ENCODE measurements at regions not wholly inside any gene's neighbourhood (a gene's known extent, or its start where the extent isn't known, plus 50 kb on each side); places are given as distances from the start of the nearest gene placed in this dataset.

DNA sequence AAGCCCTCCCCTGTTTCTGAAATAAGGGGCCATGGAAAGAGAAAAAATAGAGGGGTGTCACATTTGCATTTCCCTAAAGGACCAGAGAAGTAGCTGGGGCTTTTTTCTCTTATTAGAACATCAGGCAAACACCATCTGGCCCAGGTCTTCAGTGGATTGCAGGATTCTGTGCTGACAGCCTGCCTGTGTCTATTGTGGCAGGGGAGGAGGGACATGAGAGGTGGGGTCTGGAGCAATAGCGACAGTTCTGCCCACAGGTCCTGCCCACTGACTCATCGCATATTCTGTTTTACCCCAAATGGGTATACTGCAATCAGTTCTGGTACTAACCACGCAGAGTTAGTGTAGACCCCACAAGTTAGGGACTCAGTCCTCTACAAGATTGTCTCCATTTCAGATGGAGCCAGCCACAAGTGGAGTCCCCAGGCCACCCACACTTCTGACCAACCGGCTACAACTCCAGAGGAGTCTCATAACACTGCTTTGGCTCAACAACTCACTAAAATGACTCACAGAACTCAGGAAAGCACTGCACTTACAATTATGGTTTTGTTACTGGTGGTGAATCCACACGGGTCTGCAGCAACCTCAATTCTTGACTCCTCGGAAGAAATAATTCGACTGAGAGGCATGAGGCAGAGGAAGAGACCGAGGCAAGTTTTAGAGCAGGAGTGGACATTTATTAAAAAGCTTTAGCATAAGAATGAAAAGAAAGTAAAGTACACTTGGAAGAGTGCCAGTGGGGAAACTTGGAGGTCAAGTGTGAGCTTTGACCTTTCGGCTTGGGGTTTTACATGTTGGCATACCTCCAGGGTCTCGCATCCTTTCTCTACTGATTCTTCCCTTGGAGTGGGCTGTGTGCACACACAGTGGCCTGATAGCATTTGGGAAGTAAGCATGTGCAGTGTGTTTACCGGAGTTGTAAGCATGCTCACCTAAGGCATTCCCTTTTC, 146.4 kb upstream of the SPATS2L start:
- no peaks in the 10 kb centered on the region for H3K27me3 ChIP-seq

DNA sequence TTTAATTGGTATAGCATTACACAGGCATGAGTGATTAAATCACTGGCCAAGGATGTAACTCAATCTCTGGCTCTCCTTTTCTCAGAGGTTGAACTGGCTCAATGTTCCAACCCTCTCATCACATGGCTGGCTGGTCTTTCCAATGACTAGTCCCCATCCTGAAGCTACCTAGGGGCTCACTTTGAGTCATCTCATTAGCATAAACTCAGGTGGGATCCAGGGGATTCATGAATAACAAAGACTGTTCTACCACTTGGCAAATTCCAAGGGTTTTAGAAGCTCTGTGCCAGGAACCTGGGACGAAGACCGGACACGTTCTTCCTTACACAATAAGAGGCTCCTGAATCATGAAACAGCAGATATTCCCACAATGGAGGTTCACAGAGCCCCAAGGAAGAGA, 145.0 kb upstream of the SPATS2L start:
- H3K36me3 ChIP-seq = no peaks in the 10 kb centered on the region
- TF ChIP-seq POLR2AphosphoS5 (IDR thresholded peaks at IDR 0.05; ENCODE audit: insufficient read depth in 1 of 2, low read depth in 1 of 2) = no peak
- TF ChIP-seq, protein P1, sequence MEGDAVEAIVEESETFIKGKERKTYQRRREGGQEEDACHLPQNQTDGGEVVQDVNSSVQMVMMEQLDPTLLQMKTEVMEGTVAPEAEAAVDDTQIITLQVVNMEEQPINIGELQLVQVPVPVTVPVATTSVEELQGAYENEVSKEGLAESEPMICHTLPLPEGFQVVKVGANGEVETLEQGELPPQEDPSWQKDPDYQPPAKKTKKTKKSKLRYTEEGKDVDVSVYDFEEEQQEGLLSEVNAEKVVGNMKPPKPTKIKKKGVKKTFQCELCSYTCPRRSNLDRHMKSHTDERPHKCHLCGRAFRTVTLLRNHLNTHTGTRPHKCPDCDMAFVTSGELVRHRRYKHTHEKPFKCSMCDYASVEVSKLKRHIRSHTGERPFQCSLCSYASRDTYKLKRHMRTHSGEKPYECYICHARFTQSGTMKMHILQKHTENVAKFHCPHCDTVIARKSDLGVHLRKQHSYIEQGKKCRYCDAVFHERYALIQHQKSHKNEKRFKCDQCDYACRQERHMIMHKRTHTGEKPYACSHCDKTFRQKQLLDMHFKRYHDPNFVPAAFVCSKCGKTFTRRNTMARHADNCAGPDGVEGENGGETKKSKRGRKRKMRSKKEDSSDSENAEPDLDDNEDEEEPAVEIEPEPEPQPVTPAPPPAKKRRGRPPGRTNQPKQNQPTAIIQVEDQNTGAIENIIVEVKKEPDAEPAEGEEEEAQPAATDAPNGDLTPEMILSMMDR (IDR thresholded peaks at IDR 0.05) = no peak
- no peak for TF ChIP-seq POLR2A (IDR thresholded peaks at IDR 0.05)
- H3K4me1 ChIP-seq = no peaks in the 10 kb centered on the region
- intact Hi-C loops (cut with DNase I) = no loop called here
- H3K27me3 ChIP-seq = no peaks in the 10 kb centered on the region
- H3K9me3 ChIP-seq = no peaks in the 10 kb centered on the region
- H3K4me3 ChIP-seq = no peak overlapping the region
- no peak overlapping the region for H3K27ac ChIP-seq
- no peak for DNase-seq (ENCODE audit: extremely low spot score in 2 of 2)

More for the DNA sequence above, 146.4 kb upstream of the SPATS2L start:
- intact Hi-C loops (cut with DNase I) = no loop called here
- Histone ChIP-seq H3K27ac (no peak overlapping the region), H3K9me3 (no peaks in the 10 kb centered on the region), H3K4me3 (no peak overlapping the region), H3K4me1 (no peaks in the 10 kb centered on the region), H3K36me3 (no peaks in the 10 kb centered on the region)
- no peak for DNase-seq (ENCODE audit: extremely low spot score in 2 of 2)
- no peak for TF ChIP-seq POLR2A (IDR thresholded peaks at IDR 0.05)
- TF ChIP-seq POLR2AphosphoS5 (IDR thresholded peaks at IDR 0.05; ENCODE audit: insufficient read depth in 1 of 2, low read depth in 1 of 2) = no peak
- TF ChIP-seq, protein P1 (IDR thresholded peaks at IDR 0.05) = no peak

DNA sequence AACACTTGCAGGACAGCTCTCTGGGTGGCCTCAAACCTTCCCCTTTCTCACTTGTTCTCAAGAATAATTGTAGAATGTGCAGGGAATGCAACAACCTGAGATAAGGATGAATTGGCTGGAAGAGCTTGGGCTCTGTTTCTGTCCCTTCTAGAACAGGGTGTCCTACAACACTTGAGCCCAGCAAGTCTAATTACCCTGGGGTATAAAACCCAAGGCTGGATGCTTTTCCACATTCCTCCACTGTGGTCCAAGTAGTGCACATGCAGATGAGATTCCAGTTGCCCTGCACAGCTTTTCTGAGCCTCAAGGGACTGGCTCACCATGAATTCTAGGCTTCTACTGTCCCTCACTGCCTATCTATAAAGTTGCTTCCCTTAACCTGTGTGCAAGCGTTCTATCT, 140.8 kb upstream of the SPATS2L start:
- H3K27ac ChIP-seq = no peak overlapping the region
- H3K4me1 ChIP-seq = no peaks in the 10 kb centered on the region
- H3K36me3 ChIP-seq = no peaks in the 10 kb centered on the region
- TF ChIP-seq POLR2AphosphoS5 (IDR thresholded peaks at IDR 0.05; ENCODE audit: insufficient read depth in 1 of 2, low read depth in 1 of 2) (no peak), POLR2A (IDR thresholded peaks at IDR 0.05) (no peak)
- TF ChIP-seq, protein P1 (IDR thresholded peaks at IDR 0.05) = no peak
- no peaks in the 10 kb centered on the region for H3K9me3 ChIP-seq
- H3K4me3 ChIP-seq = no peak overlapping the region
- intact Hi-C loops (cut with DNase I) = no loop called here
- no peak for DNase-seq (ENCODE audit: extremely low spot score in 2 of 2)
- no peaks in the 10 kb centered on the region for H3K27me3 ChIP-seq

DNA sequence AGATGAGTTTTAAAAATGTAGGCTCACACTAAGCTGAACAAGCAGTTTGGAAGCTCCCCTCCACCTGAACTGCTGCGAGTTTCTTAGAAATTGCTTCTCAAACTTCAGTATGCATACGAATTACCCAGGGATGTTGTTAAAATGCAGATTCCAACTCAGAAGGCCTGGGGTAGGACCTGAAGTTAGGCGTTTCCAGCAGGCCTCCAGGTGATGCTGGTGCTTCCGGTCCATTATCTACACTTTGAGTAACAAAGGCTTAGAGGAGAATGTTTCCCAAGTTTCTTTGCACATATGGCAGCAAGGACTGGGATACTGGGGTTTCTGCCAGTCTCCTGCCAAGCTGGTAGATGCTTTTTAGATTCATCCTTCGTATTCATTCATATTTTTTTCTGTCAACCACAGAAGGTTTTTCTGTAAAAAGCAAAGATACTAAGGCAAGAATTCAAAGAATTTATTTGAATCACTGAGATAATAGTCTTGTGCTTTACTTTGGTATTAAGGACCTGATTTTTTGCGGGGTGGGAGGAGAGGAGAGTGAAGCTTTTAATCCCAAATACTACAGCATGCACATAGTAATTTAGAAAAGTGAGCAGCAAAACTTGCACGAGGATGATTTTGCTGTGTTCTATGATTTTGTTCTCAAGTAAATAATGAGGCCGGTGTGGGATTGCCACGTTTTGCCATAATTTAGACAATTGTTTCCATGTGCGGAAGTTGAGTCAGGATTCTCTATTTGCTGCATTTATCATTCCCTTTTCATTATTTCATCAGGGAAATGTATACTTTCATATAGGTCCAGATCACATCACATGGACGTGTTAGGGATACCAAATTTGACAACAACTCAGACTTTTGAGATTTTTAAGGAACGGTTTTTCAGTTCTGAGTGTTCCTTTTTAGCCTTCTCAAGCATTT, 137.6 kb upstream of the SPATS2L start:
- intact Hi-C loops (cut with DNase I) = no loop called here
- Histone ChIP-seq H3K4me3 (no peak overlapping the region), H3K27me3 (no peaks in the 10 kb centered on the region), H3K4me1 (no peaks in the 10 kb centered on the region), H3K36me3 (no peaks in the 10 kb centered on the region), H3K9me3 (no peaks in the 10 kb centered on the region), H3K27ac (no peak overlapping the region)
- DNase-seq (ENCODE audit: extremely low spot score in 2 of 2) = no peak
- no peak for TF ChIP-seq POLR2A (IDR thresholded peaks at IDR 0.05)
- TF ChIP-seq, protein P1 (IDR thresholded peaks at IDR 0.05) = no peak
- no peak for TF ChIP-seq POLR2AphosphoS5 (IDR thresholded peaks at IDR 0.05; ENCODE audit: insufficient read depth in 1 of 2, low read depth in 1 of 2)
